ENCODE measurements at regions not wholly inside any gene's neighbourhood (a gene's known extent, or its start where the extent isn't known, plus 50 kb on each side); places are given as distances from the start of the nearest gene placed in this dataset.

DNA sequence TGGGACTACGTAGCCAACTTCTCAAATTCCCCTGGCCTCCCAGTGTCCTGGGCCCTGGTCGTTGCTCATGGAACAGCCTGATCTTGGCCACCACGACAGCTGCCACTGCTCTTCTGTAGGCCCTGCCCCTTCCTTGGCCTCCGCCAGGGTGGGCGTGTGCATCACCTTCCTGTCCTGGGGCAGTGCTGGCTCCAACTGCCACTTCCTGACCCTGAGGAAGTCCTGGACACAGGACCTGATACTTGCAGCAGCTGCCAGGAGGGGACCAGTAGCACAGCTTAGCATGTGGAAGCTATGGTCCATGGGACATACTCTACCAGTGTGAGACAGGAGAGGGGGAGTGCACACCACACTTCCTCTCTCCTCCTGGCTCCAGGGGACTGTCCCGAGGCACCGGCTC, 145.2 kb downstream of the TENT4A start:
- H3K27ac Mint-ChIP-seq (ENCODE audit: low read depth, unreplicated experiment), result no peak overlapping the region

GRCh38 chr5:6859023-6859422, 145.8 kb downstream of the TENT4A start:
- POLR2A ChIA-PET, result no interaction called here
- Mint-ChIP-seq H3K27ac (ENCODE audit: low read depth, unreplicated experiment) (no peak overlapping the region), H3K4me3 (ENCODE audit: unreplicated experiment) (no peak overlapping the region), H3K4me1 (ENCODE audit: insufficient read depth, unreplicated experiment) (peaks cover 14% of the 10 kb centered on the region), H3K9me3 (ENCODE audit: unreplicated experiment) (peaks cover 14% of the 10 kb centered on the region), H3K27me3 (ENCODE audit: insufficient read depth, unreplicated experiment) (no peaks in the 10 kb centered on the region), H3K36me3 (ENCODE audit: insufficient read depth, unreplicated experiment) (no peaks in the 10 kb centered on the region)
- no peak for DNase-seq (ENCODE audit: unreplicated experiment)
- no TSS peak for BruUV-seq (replicated peaks)
- TF ChIP-seq CTCF (IDR thresholded peaks at IDR 0.05; ENCODE audit: unreplicated experiment), result no peak
- CTCF ChIA-PET, result interaction anchor here (0.6 kb wide), 1 partner anchor 957 kb away, joined by 3 read pairs; no protein-coding TSS in a partner anchor
- intact Hi-C loops (cut with micrococcal nuclease), result no loop called here

More for the DNA sequence above, 145.2 kb downstream of the TENT4A start:
- no peak for DNase-seq (ENCODE audit: unreplicated experiment)
- peaks cover 14% of the 10 kb centered on the region for H3K9me3 Mint-ChIP-seq (ENCODE audit: unreplicated experiment)
- H3K4me3 Mint-ChIP-seq (ENCODE audit: unreplicated experiment), result no peak overlapping the region
- BruUV-seq (replicated peaks), result no TSS peak
- peaks cover 14% of the 10 kb centered on the region for H3K4me1 Mint-ChIP-seq (ENCODE audit: insufficient read depth, unreplicated experiment)
- ChIA-PET POLR2A (no interaction called here), CTCF (interaction anchor here (0.6 kb wide), 1 partner anchor 958 kb away, joined by 3 read pairs; no protein-coding TSS in a partner anchor)
- no peaks in the 10 kb centered on the region for H3K27me3 Mint-ChIP-seq (ENCODE audit: insufficient read depth, unreplicated experiment)
- TF ChIP-seq CTCF (IDR thresholded peaks at IDR 0.05; ENCODE audit: unreplicated experiment), result no peak
- no peaks in the 10 kb centered on the region for H3K36me3 Mint-ChIP-seq (ENCODE audit: insufficient read depth, unreplicated experiment)
- intact Hi-C loops (cut with micrococcal nuclease), result no loop called here

DNA sequence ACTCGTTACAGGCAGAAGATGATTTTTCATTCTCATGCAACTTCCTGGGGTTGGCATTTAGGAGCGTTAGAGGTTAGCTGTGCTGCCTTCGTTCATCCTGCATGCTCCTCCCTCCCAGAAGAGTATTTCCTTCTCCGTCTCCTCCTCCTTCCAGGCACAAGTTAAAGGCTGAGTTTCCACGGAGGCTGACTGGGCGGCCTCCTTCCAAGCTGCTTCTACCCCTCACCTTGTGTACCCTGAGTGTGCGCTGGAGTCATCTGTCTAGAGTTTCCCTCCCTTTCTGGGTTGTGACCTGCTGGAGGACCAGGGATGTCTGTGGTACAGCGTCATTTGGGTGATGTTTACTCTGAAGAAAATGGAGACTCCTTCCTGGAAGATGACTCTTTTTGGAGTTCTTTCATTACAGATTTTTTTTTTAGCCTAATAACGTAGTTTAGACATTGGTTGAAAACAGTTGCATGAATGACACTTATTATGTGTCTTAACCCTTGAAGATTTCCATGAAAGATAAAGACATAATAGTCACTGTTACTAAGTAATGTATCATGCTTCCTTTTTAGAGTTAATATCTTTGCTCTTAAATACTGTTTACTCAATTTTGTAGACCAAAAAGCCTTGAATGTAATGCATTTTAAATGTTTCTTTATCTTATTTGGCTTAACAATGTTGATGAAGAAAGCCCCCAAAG, 146.9 kb downstream of the TENT4A start:
- no peak overlapping the region for H3K27ac Mint-ChIP-seq (ENCODE audit: low read depth, unreplicated experiment)
- no peaks in the 10 kb centered on the region for H3K27me3 Mint-ChIP-seq (ENCODE audit: insufficient read depth, unreplicated experiment)
- intact Hi-C loops (cut with micrococcal nuclease), result no loop called here
- H3K4me1 Mint-ChIP-seq (ENCODE audit: insufficient read depth, unreplicated experiment), result peaks cover 14% of the 10 kb centered on the region
- peaks cover 14% of the 10 kb centered on the region for H3K9me3 Mint-ChIP-seq (ENCODE audit: unreplicated experiment)
- BruUV-seq (replicated peaks), result no TSS peak
- DNase-seq (ENCODE audit: unreplicated experiment), result no peak
- CTCF ChIA-PET, result no interaction called here
- POLR2A ChIA-PET, result no interaction called here
- no peak for TF ChIP-seq CTCF (IDR thresholded peaks at IDR 0.05; ENCODE audit: unreplicated experiment)
- H3K36me3 Mint-ChIP-seq (ENCODE audit: insufficient read depth, unreplicated experiment), result no peaks in the 10 kb centered on the region
- H3K4me3 Mint-ChIP-seq (ENCODE audit: unreplicated experiment), result no peak overlapping the region

- Mint-ChIP-seq H3K4me3 (ENCODE audit: unreplicated experiment) (no peak overlapping the region), H3K27ac (ENCODE audit: low read depth, unreplicated experiment) (no peak overlapping the region), H3K36me3 (ENCODE audit: insufficient read depth, unreplicated experiment) (no peaks in the 10 kb centered on the region), H3K27me3 (ENCODE audit: insufficient read depth, unreplicated experiment) (no peaks in the 10 kb centered on the region), H3K9me3 (ENCODE audit: unreplicated experiment) (peaks cover 14% of the 10 kb centered on the region), H3K4me1 (ENCODE audit: insufficient read depth, unreplicated experiment) (peaks cover 14% of the 10 kb centered on the region)
- ChIA-PET POLR2A (no interaction called here), CTCF (no interaction called here)
- BruUV-seq (replicated peaks), result no TSS peak
- DNase-seq (ENCODE audit: unreplicated experiment), result no peak
- no peak for TF ChIP-seq CTCF (IDR thresholded peaks at IDR 0.05; ENCODE audit: unreplicated experiment)
- intact Hi-C loops (cut with micrococcal nuclease), result no loop called here
These were observed 147.8 kb downstream of the TENT4A start for GRCh38 chr5:6861036-6861435.

All from MCF 10A (cell line).